Thyroid gland (tissue), 4 donors: ENCODE measurements at regions not wholly inside any gene's neighbourhood (a gene's known extent, or its start where the extent isn't known, plus 50 kb on each side); places are given as distances from the start of the nearest gene placed in this dataset.

Experiments used
- CTCF ChIP-seq, 6 experiments: fragments of 200-600 bp in 3 of 6; fragments of 450-650 bp in 3 of 6; sonication (generic) in 3 of 6; IDR thresholded peaks; one replicate each; pipeline ENCODE4 v1.5.1; 2016 to 2019; ENCODE audit warnings: antibody characterized with exemption in 6 of 6, mild to moderate bottlenecking in 2 of 6, inconsistent platforms in 1 of 6, moderate library complexity in 1 of 6
- POLR2A ChIP-seq, 2 donors: fragments of 450-650 bp; IDR thresholded peaks; one replicate each; pipeline ENCODE4 v1.6.1; 2017; ENCODE audit warnings: antibody characterized with exemption in 2 of 2, mild to moderate bottlenecking in 2 of 2, moderate library complexity in 1 of 2

GRCh38 chr4:72828864-72829263 is 240.7 kb downstream of the COX18 start:
- TF ChIP-seq CTCF (IDR thresholded peaks at IDR 0.05) (no peak), POLR2A (IDR thresholded peaks at IDR 0.05) (no peak)
